ENCODE measurements at regions not wholly inside any gene's neighbourhood (a gene's known extent, or its start where the extent isn't known, plus 50 kb on each side); places are given as distances from the start of the nearest gene placed in this dataset.

GRCh38 chr3:176870451-176870850 lies 326.8 kb downstream of the TBL1XR1 start:
- Histone ChIP-seq H3K4me2 (ENCODE audit: low read depth, low read length) (no peak overlapping the region), H3K79me2 (ENCODE audit: insufficient read depth, low read length) (no peaks in the 10 kb centered on the region), H3K27me3 (ENCODE audit: control insufficient read depth in 1 of 2, insufficient read depth in 2 of 2, low read length in 2 of 2) (no peaks in the 10 kb centered on the region), H3K27ac (ENCODE audit: extremely low read length, insufficient read depth, low read length) (no peak overlapping the region), H3K4me3 (replicated peaks in 1 of 3; ENCODE audit: insufficient read depth in 1 of 3, low read depth in 2 of 3, low read length in 3 of 3) (no peak overlapping the region), H3K9me3 (ENCODE audit: low read length) (no peaks in the 10 kb centered on the region), H3K9ac (ENCODE audit: insufficient read depth, low read depth, low read length) (no peak overlapping the region), H3K4me1 (ENCODE audit: insufficient read depth, low read length) (no peaks in the 10 kb centered on the region), H3K36me3 (replicated peaks in 1 of 2; ENCODE audit: control insufficient read depth in 1 of 2, insufficient read depth in 2 of 2, low read length in 2 of 2) (no peaks in the 10 kb centered on the region), H2AFZ (ENCODE audit: low read length) (no peak overlapping the region), H4K20me1 (ENCODE audit: insufficient read depth, low read length) (no peaks in the 10 kb centered on the region)
- intact Hi-C loops (cut with micrococcal nuclease; ENCODE audit: unreplicated experiment) (loop anchor here (5.0 kb wide), 1 partner anchor 907 kb away; no protein-coding TSS in a partner anchor), in situ Hi-C loops (cut with HindIII; ENCODE audit: extremely low pct_ligation_motif_present, low pct_unique_long_range_greater_than_20kb) (loop anchor here (5.0 kb wide), 1 partner anchor 67 kb away; no protein-coding TSS in a partner anchor)
- WGBS (ENCODE audit: low lambda C conversion rate): 100% methylated on average over 1 of the region's 1 CpG
- FAIRE-seq (no peak), ATAC-seq (no peak), DNase-seq (ENCODE audit: low spot score) (no peak)
- ChIA-PET POLR2A (no interaction called here), CTCF (ENCODE audit: low intra/inter-chr PET ratio, low total read pairs) (no interaction called here)
- TF ChIP-seq ZNF619 (CRISPR knock-in tag; IDR thresholded peaks at IDR 0.05) (no peak), ZNF878 (CRISPR knock-in tag; IDR thresholded peaks at IDR 0.05) (no peak), LBX2 (CRISPR knock-in tag; IDR thresholded peaks at IDR 0.05; ENCODE audit: borderline replicate concordance) (no peak), ATF6 (CRISPR knock-in tag; conservative IDR thresholded peaks at IDR 0.05) (no peak), ZSCAN25 (CRISPR knock-in tag; IDR thresholded peaks at IDR 0.05) (no peak), ZNF234 (CRISPR knock-in tag; conservative IDR thresholded peaks at IDR 0.05) (no peak), ISL2 (CRISPR knock-in tag; IDR thresholded peaks at IDR 0.05) (no peak), TOE1 (CRISPR knock-in tag; IDR thresholded peaks at IDR 0.05) (no peak), NR2F1 (CRISPR knock-in tag; IDR thresholded peaks at IDR 0.05) (no peak), SETDB1 (CRISPR knock-in tag; IDR thresholded peaks at IDR 0.05; ENCODE audit: borderline replicate concordance) (no peak), ZNF562 (CRISPR knock-in tag; IDR thresholded peaks at IDR 0.05; ENCODE audit: borderline replicate concordance) (no peak)
- BruUV-seq (replicated peaks): no TSS peak
